Amniotic stem cell (primary cell): ENCODE measurements at regions not wholly inside any gene's neighbourhood (a gene's known extent, or its start where the extent isn't known, plus 50 kb on each side); places are given as distances from the start of the nearest gene placed in this dataset.

ENCODE experiments used
- DNase-seq: peaks from one replicate; lab custom pipeline; 2025; lab: John Stamatoyannopoulos, UW

GRCh38 chr7:13442226-13442625 is 547.2 kb downstream of the ETV1 start:
- DNase-seq = no peak

- no peak for DNase-seq
Measured at GRCh38 chr7:13447637-13448036, 541.8 kb downstream of the ETV1 start.

- no peak for DNase-seq
Measured at GRCh38 chr7:13448243-13448642, 541.2 kb downstream of the ETV1 start.

- no peak for DNase-seq
Measured at GRCh38 chr7:13449460-13449859, 540.0 kb downstream of the ETV1 start.

- DNase-seq = no peak
Measured at GRCh38 chr7:13454916-13455592, 534.4 kb downstream of the ETV1 start.

- DNase-seq = no peak
Measured at GRCh38 chr7:13457790-13458189, 531.7 kb downstream of the ETV1 start.

- no peak for DNase-seq
Measured at GRCh38 chr7:13466874-13467547, 522.5 kb downstream of the ETV1 start.

GRCh38 chr7:13476881-13477444 is 512.5 kb downstream of the ETV1 start:
- DNase-seq = no peak

GRCh38 chr7:13489386-13489785 is 500.1 kb downstream of the ETV1 start:
- no peak for DNase-seq

GRCh38 chr7:13496976-13497375 is 492.5 kb downstream of the ETV1 start:
- DNase-seq = no peak

GRCh38 chr7:13508586-13508985 is 480.9 kb downstream of the ETV1 start:
- no peak for DNase-seq

GRCh38 chr7:13518738-13519137 is 470.7 kb downstream of the ETV1 start:
- DNase-seq = no peak

- no peak for DNase-seq
Measured at GRCh38 chr7:13524076-13524475, 465.4 kb downstream of the ETV1 start.

GRCh38 chr7:13532028-13532753 is 457.3 kb downstream of the ETV1 start:
- DNase-seq = no peak

- no peak for DNase-seq
Measured at GRCh38 chr7:13538669-13539068, 450.8 kb downstream of the ETV1 start.

- no peak for DNase-seq
Measured at GRCh38 chr7:13540429-13540828, 449.0 kb downstream of the ETV1 start.

- DNase-seq = no peak
Measured at GRCh38 chr7:13541326-13541725, 448.1 kb downstream of the ETV1 start.

- no peak for DNase-seq
Measured at GRCh38 chr7:13542451-13542850, 447.0 kb downstream of the ETV1 start.

- no peak for DNase-seq
Measured at GRCh38 chr7:13551503-13551902, 438.0 kb downstream of the ETV1 start.

- no peak for DNase-seq
Measured at GRCh38 chr7:13560441-13560840, 429.0 kb downstream of the ETV1 start.

GRCh38 chr7:13563257-13563656 is 426.2 kb downstream of the ETV1 start:
- no peak for DNase-seq

- DNase-seq = no peak
Measured at GRCh38 chr7:13563680-13564079, 425.8 kb downstream of the ETV1 start.
